Nephron (organoid): ENCODE measurements at regions not wholly inside any gene's neighbourhood (a gene's known extent, or its start where the extent isn't known, plus 50 kb on each side); places are given as distances from the start of the nearest gene placed in this dataset.

Experiments
- H3K27ac Mint-ChIP-seq, 3 experiments: 2 replicates each; pipeline ENCODE4 v1.8.0; 2020; ENCODE audit warnings: mixed read lengths in 3 of 3, mild to moderate bottlenecking in 2 of 3, moderate library complexity in 1 of 3
- H3K27me3 Mint-ChIP-seq: 2 replicates; pipeline ENCODE4 v1.8.0; 2021; ENCODE audit warnings: low read depth, mild to moderate bottlenecking, moderate library complexity, mixed read lengths
- H3K36me3 Mint-ChIP-seq: 2 replicates; pipeline ENCODE4 v1.8.0; 2020; ENCODE audit warnings: low read depth, mixed read lengths
- H3K4me1 Mint-ChIP-seq: 2 replicates; pipeline ENCODE4 v1.8.0; 2020; ENCODE audit warnings: mixed read lengths
- H3K4me3 Mint-ChIP-seq, 3 experiments: 2 replicates each; pipeline ENCODE4 v1.8.0; 2020; ENCODE audit warnings: mild to moderate bottlenecking in 3 of 3, mixed read lengths in 3 of 3, moderate library complexity in 2 of 3
- H3K9me3 Mint-ChIP-seq: 2 replicates; pipeline ENCODE4 v1.8.0; 2020; ENCODE audit warnings: mixed read lengths
- CTCF ChIP-seq, 3 experiments: fragments of 200-600 bp; sonication (generic); IDR thresholded peaks; one replicate each; pipeline ENCODE4 v1.5.0; 2021; ENCODE audit warnings: antibody characterized with exemption in 3 of 3; ENCODE audit not compliant: unreplicated experiment in 3 of 3

- no peak overlapping the region for H3K4me3 Mint-ChIP-seq
- no peak for TF ChIP-seq CTCF (IDR thresholded peaks at IDR 0.05; ENCODE audit: unreplicated experiment in 3 of 3)
- H3K27ac Mint-ChIP-seq: no peak overlapping the region
- no peaks in the 10 kb centered on the region for H3K9me3 Mint-ChIP-seq
- no peaks in the 10 kb centered on the region for H3K36me3 Mint-ChIP-seq
- H3K27me3 Mint-ChIP-seq: no peaks in the 10 kb centered on the region
- H3K4me1 Mint-ChIP-seq: peaks cover 12% of the 10 kb centered on the region
Measured at GRCh38 chr15:46921891-46922290, 795.4 kb upstream of the SEMA6D start.

- TF ChIP-seq CTCF (IDR thresholded peaks at IDR 0.05; ENCODE audit: unreplicated experiment in 3 of 3): no peak
- H3K27ac Mint-ChIP-seq: no peak overlapping the region
- no peaks in the 10 kb centered on the region for H3K36me3 Mint-ChIP-seq
- H3K27me3 Mint-ChIP-seq: no peaks in the 10 kb centered on the region
- H3K9me3 Mint-ChIP-seq: no peaks in the 10 kb centered on the region
- no peaks in the 10 kb centered on the region for H3K4me1 Mint-ChIP-seq
- H3K4me3 Mint-ChIP-seq: no peak overlapping the region
Measured at GRCh38 chr15:46930426-46930825, 786.9 kb upstream of the SEMA6D start.

GRCh38 chr15:46933332-46933731 lies 784.0 kb upstream of the SEMA6D start:
- no peak for TF ChIP-seq CTCF (IDR thresholded peaks at IDR 0.05; ENCODE audit: unreplicated experiment in 3 of 3)
- Mint-ChIP-seq H3K36me3 (no peaks in the 10 kb centered on the region), H3K27me3 (no peaks in the 10 kb centered on the region), H3K27ac (no peak overlapping the region), H3K9me3 (no peaks in the 10 kb centered on the region), H3K4me3 (no peak overlapping the region), H3K4me1 (no peaks in the 10 kb centered on the region)

GRCh38 chr15:46934851-46935250 lies 782.5 kb upstream of the SEMA6D start:
- Mint-ChIP-seq H3K4me3 (no peak overlapping the region), H3K36me3 (no peaks in the 10 kb centered on the region), H3K27ac (no peak overlapping the region), H3K9me3 (no peaks in the 10 kb centered on the region), H3K4me1 (peaks cover 5% of the 10 kb centered on the region), H3K27me3 (no peaks in the 10 kb centered on the region)
- TF ChIP-seq CTCF (IDR thresholded peaks at IDR 0.05; ENCODE audit: unreplicated experiment in 3 of 3): no peak

GRCh38 chr15:46938169-46938568 lies 779.1 kb upstream of the SEMA6D start:
- Mint-ChIP-seq H3K4me3 (no peak overlapping the region), H3K27me3 (no peaks in the 10 kb centered on the region), H3K27ac (no peak overlapping the region), H3K9me3 (no peaks in the 10 kb centered on the region), H3K36me3 (no peaks in the 10 kb centered on the region), H3K4me1 (peaks cover 22% of the 10 kb centered on the region)
- no peak for TF ChIP-seq CTCF (IDR thresholded peaks at IDR 0.05; ENCODE audit: unreplicated experiment in 3 of 3)

GRCh38 chr15:46941241-46941640 lies 776.1 kb upstream of the SEMA6D start:
- no peaks in the 10 kb centered on the region for H3K9me3 Mint-ChIP-seq
- no peaks in the 10 kb centered on the region for H3K36me3 Mint-ChIP-seq
- no peaks in the 10 kb centered on the region for H3K27me3 Mint-ChIP-seq
- H3K4me1 Mint-ChIP-seq: peaks cover 22% of the 10 kb centered on the region
- no peak overlapping the region for H3K4me3 Mint-ChIP-seq
- no peak for TF ChIP-seq CTCF (IDR thresholded peaks at IDR 0.05; ENCODE audit: unreplicated experiment in 3 of 3)
- H3K27ac Mint-ChIP-seq: peak overlapping the region; percentile 2 to 60 (median 25)
